HUES48 (cell line): ENCODE measurements at regions not wholly inside any gene's neighbourhood (a gene's known extent, or its start where the extent isn't known, plus 50 kb on each side); places are given as distances from the start of the nearest gene placed in this dataset.
"Not testable (repeated sequence)": the region's sequence is repeated elsewhere in the genome, so short reads cannot be mapped to it uniquely, and the experiment has no call there.

Experiments used
- H3K27ac ChIP-seq: one replicate; pipeline ENCODE4 v1.7.0; 2013; ENCODE audit warnings: low read depth, low read length, inconsistent platforms
- H3K27me3 ChIP-seq: 2 replicates; pipeline ENCODE4 v1.6.1; 2013; ENCODE audit warnings: mild to moderate bottlenecking, low read length; ENCODE audit not compliant: control insufficient read depth, insufficient read depth
- H3K36me3 ChIP-seq: 2 replicates; pipeline ENCODE4 v1.6.1; 2013; ENCODE audit warnings: low read length; ENCODE audit not compliant: control insufficient read depth, insufficient read depth
- H3K4me1 ChIP-seq: 2 replicates; pipeline ENCODE4 v1.6.1; 2013; ENCODE audit warnings: mild to moderate bottlenecking, low read length; ENCODE audit not compliant: control insufficient read depth, insufficient read depth
- H3K4me3 ChIP-seq: 2 replicates; pipeline ENCODE4 v1.5.1; 2013; ENCODE audit warnings: mild to moderate bottlenecking, low read depth, low read length
- H3K9ac ChIP-seq: 2 replicates; pipeline ENCODE4 v1.6.1; 2013; ENCODE audit warnings: mild to moderate bottlenecking, low read depth, low read length, moderate library complexity
- H3K9me3 ChIP-seq: 2 replicates; pipeline ENCODE4 v1.6.1; 2013; ENCODE audit warnings: low read length; ENCODE audit not compliant: control insufficient read depth, insufficient read depth

DNA sequence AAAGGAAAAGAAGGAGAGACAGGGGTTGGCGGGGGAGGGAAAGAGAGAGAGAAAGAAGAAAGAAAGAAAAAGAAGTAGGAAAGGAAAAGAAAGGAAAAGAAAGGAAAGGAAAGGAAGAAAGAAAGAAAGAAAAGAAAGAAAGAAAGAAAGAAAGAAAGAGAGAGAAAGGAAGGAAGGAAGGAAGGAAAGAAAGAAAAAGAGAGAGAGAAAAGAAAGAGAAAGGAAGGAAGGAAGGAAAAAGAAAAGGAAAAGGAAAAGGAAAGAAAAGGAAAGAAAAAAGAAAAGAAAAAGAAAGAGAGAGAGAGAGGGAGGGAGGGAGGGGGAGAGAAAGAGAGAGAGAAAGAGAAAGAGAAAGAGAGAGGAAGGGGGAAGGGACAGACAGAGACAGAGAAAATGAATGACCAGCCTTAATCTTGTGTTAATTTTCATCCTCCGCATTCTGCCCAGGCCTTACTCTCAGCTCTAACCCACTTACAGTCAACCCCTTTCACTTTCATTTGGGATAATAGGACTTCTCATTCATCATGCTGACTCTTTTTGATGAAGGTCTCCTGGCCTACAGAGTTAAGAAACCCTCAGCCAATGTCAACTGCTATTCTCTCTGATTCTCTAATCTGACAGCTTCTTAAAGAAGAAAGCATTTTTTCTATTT lies 207.3 kb downstream of the SUCLG1 start:
- H3K27me3 ChIP-seq: no peaks in the 10 kb centered on the region
- no peaks in the 10 kb centered on the region for H3K36me3 ChIP-seq
- H3K4me3 ChIP-seq: no peak overlapping the region
- H3K9ac ChIP-seq: no peak overlapping the region
- H3K9me3 ChIP-seq: no peaks in the 10 kb centered on the region
- H3K27ac ChIP-seq: no peak overlapping the region
- H3K4me1 ChIP-seq: no peaks in the 10 kb centered on the region

- H3K9me3 ChIP-seq: no peaks in the 10 kb centered on the region
- no peaks in the 10 kb centered on the region for H3K4me1 ChIP-seq
- no peak overlapping the region for H3K27ac ChIP-seq
- H3K36me3 ChIP-seq: no peaks in the 10 kb centered on the region
- no peak overlapping the region for H3K9ac ChIP-seq
- H3K27me3 ChIP-seq: no peaks in the 10 kb centered on the region
- no peak overlapping the region for H3K4me3 ChIP-seq
These were observed 209.9 kb downstream of the SUCLG1 start for GRCh38 chr2:84249140-84249539.

DNA sequence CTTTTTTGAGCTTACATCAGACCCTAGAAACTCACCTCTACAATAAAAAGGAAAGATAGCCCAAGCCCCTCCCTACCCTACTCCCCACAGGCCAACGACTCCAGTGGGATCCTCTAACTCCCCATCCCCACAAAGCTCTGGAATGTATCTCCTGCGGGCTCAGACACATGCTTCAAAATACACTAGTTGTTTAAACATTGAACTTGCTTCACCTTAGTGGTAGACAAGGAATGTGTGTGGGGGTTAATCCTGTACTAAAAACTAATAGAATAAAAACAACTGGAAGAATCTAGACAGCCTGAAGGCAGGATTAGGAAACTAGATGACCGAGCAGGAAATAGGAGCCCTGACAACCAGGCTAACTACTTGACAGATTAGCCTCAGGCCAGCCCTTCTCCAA lies 211.5 kb downstream of the SUCLG1 start:
- Histone ChIP-seq H3K4me3 (no peak overlapping the region), H3K36me3 (no peaks in the 10 kb centered on the region), H3K9ac (no peak overlapping the region), H3K4me1 (no peaks in the 10 kb centered on the region), H3K9me3 (no peaks in the 10 kb centered on the region), H3K27ac (no peak overlapping the region), H3K27me3 (no peaks in the 10 kb centered on the region)

DNA sequence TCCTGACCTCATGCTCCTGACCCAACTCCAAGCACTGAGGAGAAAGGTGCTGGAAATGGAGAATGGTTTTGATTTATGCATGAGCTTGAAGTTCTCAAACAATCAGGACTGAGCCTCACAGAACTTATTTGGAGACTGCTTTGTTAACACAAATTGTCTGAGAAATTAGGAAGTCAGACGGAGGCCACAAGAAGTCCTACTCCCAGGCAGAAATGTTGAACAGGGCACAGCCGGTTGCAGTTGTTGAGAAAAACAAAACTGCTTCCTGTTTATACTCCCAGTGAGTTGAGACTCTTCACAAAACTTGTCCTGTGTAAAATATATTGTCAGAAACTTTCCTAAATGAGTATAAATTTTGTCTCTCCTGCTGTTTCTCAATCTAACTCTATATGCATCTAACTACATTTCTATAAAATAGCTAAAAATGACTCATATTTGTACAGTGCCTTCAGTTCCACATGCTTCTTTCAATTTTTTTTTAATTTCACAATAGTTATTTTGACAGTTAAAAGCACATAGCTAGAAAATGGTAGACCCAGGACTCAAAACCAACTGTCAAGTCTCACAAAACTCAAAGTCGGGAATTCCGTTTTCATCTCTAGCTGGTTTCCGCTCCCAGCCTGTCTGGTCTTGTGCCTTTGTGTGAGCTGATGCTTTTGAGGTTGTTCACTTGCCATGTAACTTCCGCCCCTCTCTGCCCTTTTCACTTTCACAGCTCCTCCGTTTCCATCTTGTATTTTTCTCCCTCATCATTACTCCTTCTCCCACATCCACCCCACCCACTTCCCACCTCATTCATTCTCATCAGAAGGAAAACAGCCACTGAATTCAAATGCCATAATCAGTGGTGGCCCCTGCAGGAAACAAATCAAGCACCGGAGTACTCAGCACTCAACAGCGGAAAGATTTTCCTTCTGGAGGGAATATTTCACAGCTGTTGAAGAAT lies 215.0 kb downstream of the SUCLG1 start:
- Histone ChIP-seq H3K9me3 (no peaks in the 10 kb centered on the region), H3K4me1 (no peaks in the 10 kb centered on the region), H3K4me3 (no peak overlapping the region), H3K27me3 (no peaks in the 10 kb centered on the region), H3K27ac (no peak overlapping the region), H3K9ac (no peak overlapping the region), H3K36me3 (no peaks in the 10 kb centered on the region)

DNA sequence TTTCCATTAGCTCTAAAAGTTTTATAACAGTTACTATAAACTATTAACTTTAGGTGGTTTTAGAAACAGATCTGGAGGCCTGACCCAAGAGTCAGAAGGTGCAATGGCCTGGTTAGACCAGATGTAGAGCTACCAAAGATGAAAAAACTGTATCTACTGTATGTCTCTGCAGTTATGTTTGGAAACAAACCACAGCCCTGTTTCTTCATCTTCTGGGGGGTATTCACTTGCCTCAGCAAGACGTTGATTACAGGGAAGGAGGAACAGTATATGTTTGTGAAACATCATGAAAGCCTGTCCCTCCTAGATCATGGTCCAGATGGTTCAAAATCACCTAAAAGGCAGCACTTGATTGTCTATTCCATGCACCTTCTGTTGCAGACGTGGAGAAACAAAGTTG lies 220.2 kb downstream of the SUCLG1 start:
- Histone ChIP-seq H3K4me3 (no peak overlapping the region), H3K4me1 (no peaks in the 10 kb centered on the region), H3K27ac (no peak overlapping the region), H3K9me3 (no peaks in the 10 kb centered on the region), H3K9ac (no peak overlapping the region), H3K27me3 (no peaks in the 10 kb centered on the region), H3K36me3 (no peaks in the 10 kb centered on the region)

DNA sequence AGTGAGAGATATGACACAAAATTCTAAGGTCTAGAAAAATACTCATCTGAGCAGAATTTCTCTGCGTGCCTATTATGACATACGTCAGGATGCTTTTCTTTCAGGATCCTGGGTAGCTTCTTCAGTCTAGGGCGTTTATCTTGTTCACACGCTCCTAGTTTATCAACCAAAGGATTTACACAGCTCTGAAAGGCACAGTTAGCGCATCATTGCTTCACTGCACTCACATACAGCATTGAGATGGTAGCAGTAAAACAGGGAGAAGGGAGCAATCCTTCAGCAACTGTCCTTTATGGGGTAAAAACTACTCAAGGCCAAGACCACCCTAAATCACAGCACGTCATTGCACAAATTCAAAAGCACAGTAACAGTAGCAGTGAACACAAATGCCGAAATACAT lies 222.8 kb downstream of the SUCLG1 start:
- Histone ChIP-seq H3K4me3 (no peak overlapping the region), H3K36me3 (no peaks in the 10 kb centered on the region), H3K27me3 (no peaks in the 10 kb centered on the region), H3K9me3 (no peaks in the 10 kb centered on the region), H3K9ac (no peak overlapping the region), H3K4me1 (no peaks in the 10 kb centered on the region), H3K27ac (no peak overlapping the region)

- H3K27ac ChIP-seq: no peak overlapping the region
- H3K9me3 ChIP-seq: no peaks in the 10 kb centered on the region
- H3K27me3 ChIP-seq: no peaks in the 10 kb centered on the region
- H3K9ac ChIP-seq: no peak overlapping the region
- H3K4me3 ChIP-seq: no peak overlapping the region
- H3K36me3 ChIP-seq: no peaks in the 10 kb centered on the region
- no peaks in the 10 kb centered on the region for H3K4me1 ChIP-seq
These were observed 225.0 kb downstream of the SUCLG1 start for GRCh38 chr2:84234103-84234502.

- no peak overlapping the region for H3K4me3 ChIP-seq
- H3K27ac ChIP-seq: no peak overlapping the region
These were observed 227.6 kb downstream of the SUCLG1 start for GRCh38 chr2:84231478-84231877.

GRCh38 chr2:84224121-84224520 lies 235.0 kb downstream of the SUCLG1 start:
- Histone ChIP-seq H3K9me3 (peaks cover 18% of the 10 kb centered on the region), H3K4me3 (no peak overlapping the region), H3K36me3 (no peaks in the 10 kb centered on the region), H3K27ac (no peak overlapping the region), H3K9ac (no peak overlapping the region), H3K27me3 (no peaks in the 10 kb centered on the region), H3K4me1 (no peaks in the 10 kb centered on the region)

More at GRCh38 chr2:84231478-84231877, 227.6 kb downstream of the SUCLG1 start:
- Histone ChIP-seq H3K9me3 (no peaks in the 10 kb centered on the region), H3K27me3 (no peaks in the 10 kb centered on the region), H3K4me1 (no peaks in the 10 kb centered on the region), H3K36me3 (no peaks in the 10 kb centered on the region), H3K9ac (no peak overlapping the region)

DNA sequence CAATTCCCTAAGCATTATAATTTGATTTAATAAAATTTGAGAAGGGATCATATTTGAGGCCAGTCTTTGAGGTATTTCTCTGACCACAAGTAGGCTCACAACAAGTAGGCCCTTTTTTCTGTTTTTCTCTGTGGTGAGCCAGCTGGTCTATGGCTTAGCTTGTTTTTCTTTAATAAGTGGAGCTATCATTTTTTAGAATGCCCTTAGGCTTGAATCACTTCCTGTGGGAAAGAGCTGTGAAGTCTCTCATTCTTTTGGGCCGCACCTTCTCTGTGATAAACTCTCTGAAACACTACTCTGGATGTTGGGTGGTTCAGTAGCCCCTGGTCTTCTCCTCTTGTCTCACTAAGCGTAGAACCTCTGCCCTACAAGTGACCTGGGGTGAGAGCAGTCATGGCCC lies 235.9 kb downstream of the SUCLG1 start:
- Histone ChIP-seq H3K9me3 (peaks cover 18% of the 10 kb centered on the region), H3K36me3 (no peaks in the 10 kb centered on the region), H3K9ac (no peak overlapping the region), H3K4me1 (no peaks in the 10 kb centered on the region), H3K27me3 (no peaks in the 10 kb centered on the region), H3K27ac (no peak overlapping the region), H3K4me3 (no peak overlapping the region)

DNA sequence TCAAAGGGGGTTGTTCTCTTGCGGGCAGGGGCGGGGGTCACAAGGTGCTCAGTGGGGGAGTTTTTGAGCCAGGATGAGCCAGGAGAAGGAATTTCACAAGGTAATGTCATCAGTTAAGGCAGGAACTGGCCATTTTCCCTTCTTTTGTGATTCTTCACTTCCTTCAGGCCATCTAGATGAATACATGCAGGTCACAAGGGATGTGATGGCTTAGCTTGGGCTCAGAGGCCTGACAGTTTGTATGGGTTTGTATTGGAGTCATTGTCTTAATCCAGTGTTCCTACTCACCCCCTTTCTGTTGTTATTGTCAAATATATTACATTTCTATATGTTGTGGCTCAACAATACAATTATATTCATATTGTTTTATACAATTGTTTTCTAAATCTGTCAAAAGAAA lies 238.0 kb downstream of the SUCLG1 start:
- peaks cover 18% of the 10 kb centered on the region for H3K9me3 ChIP-seq
- H3K9ac ChIP-seq, H3K4me1 ChIP-seq, H3K4me3 ChIP-seq, H3K27ac ChIP-seq, H3K27me3 ChIP-seq, H3K36me3 ChIP-seq: not testable (repeated sequence)
